KMS-11 (cell line): ENCODE measurements at regions not wholly inside any gene's neighbourhood (a gene's known extent, or its start where the extent isn't known, plus 50 kb on each side); places are given as distances from the start of the nearest gene placed in this dataset.

Experiments
- H2AFZ ChIP-seq: fragments of 200-600 bp; sonication (generic); 2 replicates; pipeline ENCODE4 v1.6.1; 2016; ENCODE audit warnings: antibody characterized with exemption, mixed run types, low read depth
- H3K27ac ChIP-seq: fragments of 200-600 bp; sonication (generic); 2 replicates; pipeline ENCODE4 v1.6.1; 2016; ENCODE audit warnings: mild to moderate bottlenecking, mixed run types
- H3K27me3 ChIP-seq: fragments of 200-600 bp; sonication (generic); 2 replicates; pipeline ENCODE4 v1.6.1; 2017; ENCODE audit warnings: mild to moderate bottlenecking, low read depth, mixed run types, moderate library complexity; ENCODE audit not compliant: insufficient read depth
- H3K36me3 ChIP-seq: fragments of 200-600 bp; sonication (generic); 2 replicates; pipeline ENCODE4 v1.6.1; 2017; ENCODE audit warnings: mild to moderate bottlenecking, mixed run types; ENCODE audit not compliant: insufficient read depth
- H3K4me1 ChIP-seq: fragments of 200-600 bp; sonication (generic); 2 replicates; pipeline ENCODE4 v1.6.1; 2016; ENCODE audit warnings: mild to moderate bottlenecking, low read depth, mixed run types; ENCODE audit not compliant: poor library complexity, severe bottlenecking
- H3K4me2 ChIP-seq: fragments of 200-600 bp; sonication (generic); 2 replicates; pipeline ENCODE4 v1.7.0; 2016; ENCODE audit warnings: mild to moderate bottlenecking, mixed run types
- H3K4me3 ChIP-seq: fragments of 200-600 bp; sonication (generic); IDR thresholded peaks from 2 replicates; pipeline ENCODE4 v1.6.1; 2017; ENCODE audit warnings: low read depth, low read length, mixed read lengths; ENCODE audit not compliant: insufficient read depth
- H3K79me2 ChIP-seq: fragments of 200-600 bp; sonication (generic); 2 replicates; pipeline ENCODE4 v1.6.1; 2016; ENCODE audit warnings: low read depth, mixed run types; ENCODE audit not compliant: insufficient read depth
- H3K9ac ChIP-seq: fragments of 200-600 bp; sonication (generic); 2 replicates; pipeline ENCODE4 v1.6.1; 2016; ENCODE audit warnings: mild to moderate bottlenecking, mixed run types
- H4K20me1 ChIP-seq: fragments of 200-600 bp; sonication (generic); 2 replicates; pipeline ENCODE4 v1.6.1; 2016; ENCODE audit warnings: mild to moderate bottlenecking, mixed run types; ENCODE audit not compliant: insufficient read depth
- TF ChIP-seq, protein P1 (sequence below): fragments of 200-600 bp; sonication (generic); conservative IDR thresholded peaks from 2 replicates; pipeline ENCODE4 v1.6.1; 2017; ENCODE audit warnings: low read depth, mild to moderate bottlenecking, antibody characterized with exemption, low read length, moderate library complexity, mixed read lengths

DNA sequence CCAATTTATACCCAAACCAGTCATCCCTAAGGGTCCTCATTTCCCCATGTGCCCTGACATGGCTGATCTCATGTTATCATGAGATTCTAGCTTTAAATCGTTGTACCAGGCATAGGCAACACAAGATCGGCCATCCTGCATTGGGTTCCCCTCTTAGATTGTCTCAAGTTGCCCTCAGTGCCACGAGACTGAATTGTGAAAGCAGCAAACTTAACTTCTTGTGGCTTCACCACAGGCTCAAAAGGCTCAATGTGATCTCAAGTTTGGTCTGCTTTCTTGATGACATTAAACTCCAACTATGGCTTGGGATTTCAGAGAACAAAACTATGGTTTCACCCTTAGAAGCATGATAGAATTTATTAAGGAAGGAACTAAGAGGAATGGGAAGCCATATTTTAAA lies 168.5 kb upstream of the SYT6 start:
- TF ChIP-seq, protein P1, sequence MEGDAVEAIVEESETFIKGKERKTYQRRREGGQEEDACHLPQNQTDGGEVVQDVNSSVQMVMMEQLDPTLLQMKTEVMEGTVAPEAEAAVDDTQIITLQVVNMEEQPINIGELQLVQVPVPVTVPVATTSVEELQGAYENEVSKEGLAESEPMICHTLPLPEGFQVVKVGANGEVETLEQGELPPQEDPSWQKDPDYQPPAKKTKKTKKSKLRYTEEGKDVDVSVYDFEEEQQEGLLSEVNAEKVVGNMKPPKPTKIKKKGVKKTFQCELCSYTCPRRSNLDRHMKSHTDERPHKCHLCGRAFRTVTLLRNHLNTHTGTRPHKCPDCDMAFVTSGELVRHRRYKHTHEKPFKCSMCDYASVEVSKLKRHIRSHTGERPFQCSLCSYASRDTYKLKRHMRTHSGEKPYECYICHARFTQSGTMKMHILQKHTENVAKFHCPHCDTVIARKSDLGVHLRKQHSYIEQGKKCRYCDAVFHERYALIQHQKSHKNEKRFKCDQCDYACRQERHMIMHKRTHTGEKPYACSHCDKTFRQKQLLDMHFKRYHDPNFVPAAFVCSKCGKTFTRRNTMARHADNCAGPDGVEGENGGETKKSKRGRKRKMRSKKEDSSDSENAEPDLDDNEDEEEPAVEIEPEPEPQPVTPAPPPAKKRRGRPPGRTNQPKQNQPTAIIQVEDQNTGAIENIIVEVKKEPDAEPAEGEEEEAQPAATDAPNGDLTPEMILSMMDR = no peak
- no peak overlapping the region for H2AFZ ChIP-seq
- H3K4me1 ChIP-seq = no peaks in the 10 kb centered on the region
- no peaks in the 10 kb centered on the region for H3K79me2 ChIP-seq
- no peak overlapping the region for H3K9ac ChIP-seq
- H3K4me2 ChIP-seq = no peak overlapping the region
- no peaks in the 10 kb centered on the region for H3K27me3 ChIP-seq
- no peaks in the 10 kb centered on the region for H4K20me1 ChIP-seq
- H3K4me3 ChIP-seq = no peak overlapping the region
- no peak overlapping the region for H3K27ac ChIP-seq
- H3K36me3 ChIP-seq = no peaks in the 10 kb centered on the region

- Histone ChIP-seq H3K4me2 (no peak overlapping the region), H4K20me1 (no peaks in the 10 kb centered on the region), H3K36me3 (no peaks in the 10 kb centered on the region), H3K4me3 (no peak overlapping the region), H3K27me3 (no peaks in the 10 kb centered on the region), H3K4me1 (no peaks in the 10 kb centered on the region), H3K79me2 (no peaks in the 10 kb centered on the region), H2AFZ (no peak overlapping the region), H3K27ac (no peak overlapping the region), H3K9ac (no peak overlapping the region)
- TF ChIP-seq, protein P1 = no peak
Measured at GRCh38 chr1:114320586-114320985, 166.9 kb upstream of the SYT6 start.

GRCh38 chr1:114319418-114319817 lies 165.7 kb upstream of the SYT6 start:
- Histone ChIP-seq H3K27ac (no peak overlapping the region), H4K20me1 (no peaks in the 10 kb centered on the region), H3K4me1 (no peaks in the 10 kb centered on the region), H3K79me2 (no peaks in the 10 kb centered on the region), H2AFZ (no peak overlapping the region), H3K4me2 (no peak overlapping the region), H3K9ac (no peak overlapping the region), H3K27me3 (no peaks in the 10 kb centered on the region), H3K36me3 (no peaks in the 10 kb centered on the region), H3K4me3 (no peak overlapping the region)
- TF ChIP-seq, protein P1 = no peak

DNA sequence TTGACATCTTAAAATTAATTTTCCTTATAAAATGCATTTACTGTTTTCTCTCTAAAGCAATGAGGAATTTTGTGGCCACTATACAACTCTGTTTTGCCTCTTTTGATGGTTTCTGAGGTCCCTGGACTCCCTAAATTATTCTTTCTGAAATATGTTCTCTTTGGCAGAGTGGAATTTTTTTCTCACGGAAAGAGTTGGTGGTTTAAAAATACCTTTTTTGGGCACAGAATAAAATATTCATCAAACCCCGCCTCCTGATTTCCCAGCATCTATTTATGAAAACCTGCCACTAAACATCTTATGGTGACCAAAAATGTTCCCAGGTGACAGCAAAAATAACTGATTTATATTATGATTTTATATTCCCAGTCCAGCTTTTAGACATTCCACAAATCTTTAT lies 165.3 kb upstream of the SYT6 start:
- Histone ChIP-seq H3K36me3 (no peaks in the 10 kb centered on the region), H3K4me2 (no peak overlapping the region), H3K27me3 (no peaks in the 10 kb centered on the region), H4K20me1 (no peaks in the 10 kb centered on the region), H3K9ac (no peak overlapping the region), H3K4me1 (no peaks in the 10 kb centered on the region), H3K27ac (no peak overlapping the region), H3K4me3 (no peak overlapping the region), H2AFZ (no peak overlapping the region), H3K79me2 (no peaks in the 10 kb centered on the region)
- TF ChIP-seq, protein P1 = no peak
